Caco-2 (cell line): ENCODE measurements at regions not wholly inside any gene's neighbourhood (a gene's known extent, or its start where the extent isn't known, plus 50 kb on each side); places are given as distances from the start of the nearest gene placed in this dataset.

Experiments
- BruUV-seq: library from RNA; stranded (reverse); fragments of 400-500 nt; replicated peaks from 2 replicates; lab custom pipeline; 2021; lab: Mats Ljungman, UMichigan
- CTCF ChIA-PET: fragments of 300-600 bp; sonication (Branson Sonifier 250); formaldehyde crosslinking; loops from one replicate; lab custom pipeline; 2022; ENCODE audit warnings: antibody characterized with exemption; lab: Charles Lee
- POLR2A ChIA-PET: fragments of 300-600 bp; sonication (Branson Sonifier 250); formaldehyde crosslinking; loops from one replicate; lab custom pipeline; 2022; ENCODE audit warnings: antibody characterized with exemption; lab: Charles Lee
- DNase-seq, 2 experiments: peaks; one replicate each; pipeline versions ENCODE4 v3.0.0 to v3.0.0-alpha.2; 2020 to 2022
- H3K27me3 ChIP-seq: replicated peaks from 2 replicates; pipeline ENCODE4 v1.6.0; 2011; ENCODE audit warnings: low read length; ENCODE audit not compliant: control insufficient read depth, insufficient read depth
- H3K36me3 ChIP-seq: 2 replicates; pipeline ENCODE4 v1.5.1; 2011; ENCODE audit warnings: low read length; ENCODE audit not compliant: control insufficient read depth, insufficient read depth
- H3K4me1 ChIP-seq: fragments of 250-450 bp; sonication (Bioruptor Pico); 2 replicates; pipeline ENCODE4 v1.5.1; 2020; ENCODE audit warnings: mild to moderate bottlenecking
- H3K4me3 ChIP-seq: 2 replicates; pipeline ENCODE4 v1.5.1; 2011; ENCODE audit warnings: low read depth, mild to moderate bottlenecking, control low read depth, low read length
- H3K9me3 ChIP-seq: fragments of 250-450 bp; sonication (Bioruptor Pico); 2 replicates; pipeline ENCODE4 v1.5.1; 2020; ENCODE audit warnings: mild to moderate bottlenecking, moderate library complexity
- H3K27ac Mint-ChIP-seq: one replicate; pipeline ENCODE4 v1.8.0; 2022; ENCODE audit warnings: mixed read lengths; ENCODE audit not compliant: unreplicated experiment
- H3K27me3 Mint-ChIP-seq: one replicate; pipeline ENCODE4 v1.8.0; 2022; ENCODE audit warnings: mixed read lengths; ENCODE audit not compliant: insufficient read depth, unreplicated experiment
- H3K36me3 Mint-ChIP-seq: one replicate; pipeline ENCODE4 v1.8.0; 2022; ENCODE audit warnings: mild to moderate bottlenecking, mixed read lengths; ENCODE audit not compliant: insufficient read depth, unreplicated experiment
- H3K4me1 Mint-ChIP-seq: one replicate; pipeline ENCODE4 v1.8.0; 2022; ENCODE audit warnings: low read depth, mixed read lengths; ENCODE audit not compliant: unreplicated experiment
- H3K4me3 Mint-ChIP-seq: one replicate; pipeline ENCODE4 v1.8.0; 2022; ENCODE audit warnings: mild to moderate bottlenecking, moderate library complexity, mixed read lengths; ENCODE audit not compliant: unreplicated experiment
- H3K9me3 Mint-ChIP-seq: one replicate; pipeline ENCODE4 v1.8.0; 2022; ENCODE audit warnings: mixed read lengths; ENCODE audit not compliant: unreplicated experiment
- intact Hi-C: fragments of 100-400 bp; cut with micrococcal nuclease; formaldehyde crosslinking; loops from one replicate; pipeline ENCODE4 v1.10.0; 2022; ENCODE audit not compliant: unreplicated experiment
- TF ChIP-seq, protein P1 (sequence below), 2 experiments: fragments of 200-600 bp in 1 of 2; IDR thresholded peaks; 1 replicate in 1 of 2; 2 replicates in 1 of 2; pipeline versions ENCODE4 v1.5.1 to v1.8.0; 2011 to 2022; ENCODE audit warnings: antibody characterized with exemption in 1 of 2, control low read depth in 1 of 2, inconsistent platforms in 1 of 2, low read depth in 1 of 2, low read length in 1 of 2, mild to moderate bottlenecking in 1 of 2, moderate library complexity in 1 of 2; ENCODE audit not compliant: insufficient read depth in 1 of 2, severe bottlenecking in 1 of 2, unreplicated experiment in 1 of 2

DNA sequence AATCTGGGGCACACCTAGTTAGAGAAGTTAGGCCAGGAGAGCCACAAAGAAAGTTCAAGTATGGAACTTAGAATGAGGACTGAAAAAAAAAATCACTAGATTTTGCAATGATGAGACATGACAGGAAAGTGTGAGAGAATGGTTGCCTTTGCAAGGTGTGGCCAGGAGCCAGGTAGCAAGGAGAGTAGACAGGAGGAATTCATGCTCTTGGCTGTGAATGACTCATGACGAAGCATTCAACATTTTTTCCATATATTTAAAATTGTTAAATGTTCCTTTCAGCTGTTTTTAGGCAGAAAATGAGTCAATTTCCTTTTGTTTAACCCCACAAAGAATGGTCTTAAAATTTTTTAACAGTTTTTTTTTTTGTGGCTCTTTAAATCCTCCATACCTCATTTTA lies 636.9 kb downstream of the PLCL1 start:
- TF ChIP-seq, protein P1, sequence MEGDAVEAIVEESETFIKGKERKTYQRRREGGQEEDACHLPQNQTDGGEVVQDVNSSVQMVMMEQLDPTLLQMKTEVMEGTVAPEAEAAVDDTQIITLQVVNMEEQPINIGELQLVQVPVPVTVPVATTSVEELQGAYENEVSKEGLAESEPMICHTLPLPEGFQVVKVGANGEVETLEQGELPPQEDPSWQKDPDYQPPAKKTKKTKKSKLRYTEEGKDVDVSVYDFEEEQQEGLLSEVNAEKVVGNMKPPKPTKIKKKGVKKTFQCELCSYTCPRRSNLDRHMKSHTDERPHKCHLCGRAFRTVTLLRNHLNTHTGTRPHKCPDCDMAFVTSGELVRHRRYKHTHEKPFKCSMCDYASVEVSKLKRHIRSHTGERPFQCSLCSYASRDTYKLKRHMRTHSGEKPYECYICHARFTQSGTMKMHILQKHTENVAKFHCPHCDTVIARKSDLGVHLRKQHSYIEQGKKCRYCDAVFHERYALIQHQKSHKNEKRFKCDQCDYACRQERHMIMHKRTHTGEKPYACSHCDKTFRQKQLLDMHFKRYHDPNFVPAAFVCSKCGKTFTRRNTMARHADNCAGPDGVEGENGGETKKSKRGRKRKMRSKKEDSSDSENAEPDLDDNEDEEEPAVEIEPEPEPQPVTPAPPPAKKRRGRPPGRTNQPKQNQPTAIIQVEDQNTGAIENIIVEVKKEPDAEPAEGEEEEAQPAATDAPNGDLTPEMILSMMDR (IDR thresholded peaks at IDR 0.05; ENCODE audit: insufficient read depth in 1 of 2, low read depth in 1 of 2, low read length in 1 of 2, severe bottlenecking in 1 of 2, unreplicated experiment in 1 of 2): no peak
- CTCF ChIA-PET: no interaction called here
- Mint-ChIP-seq H3K36me3 (no peaks in the 10 kb centered on the region), H3K27me3 (no peaks in the 10 kb centered on the region), H3K9me3 (no peaks in the 10 kb centered on the region), H3K4me1 (no peaks in the 10 kb centered on the region), H3K4me3 (no peak overlapping the region), H3K27ac (no peak overlapping the region)
- Histone ChIP-seq H3K27me3 (no peaks in the 10 kb centered on the region), H3K9me3 (no peaks in the 10 kb centered on the region), H3K36me3 (no peaks in the 10 kb centered on the region), H3K4me3 (no peak overlapping the region), H3K4me1 (no peaks in the 10 kb centered on the region)
- DNase-seq: no peak
- no TSS peak for BruUV-seq
- POLR2A ChIA-PET: no interaction called here
- intact Hi-C loops: no loop called here

DNA sequence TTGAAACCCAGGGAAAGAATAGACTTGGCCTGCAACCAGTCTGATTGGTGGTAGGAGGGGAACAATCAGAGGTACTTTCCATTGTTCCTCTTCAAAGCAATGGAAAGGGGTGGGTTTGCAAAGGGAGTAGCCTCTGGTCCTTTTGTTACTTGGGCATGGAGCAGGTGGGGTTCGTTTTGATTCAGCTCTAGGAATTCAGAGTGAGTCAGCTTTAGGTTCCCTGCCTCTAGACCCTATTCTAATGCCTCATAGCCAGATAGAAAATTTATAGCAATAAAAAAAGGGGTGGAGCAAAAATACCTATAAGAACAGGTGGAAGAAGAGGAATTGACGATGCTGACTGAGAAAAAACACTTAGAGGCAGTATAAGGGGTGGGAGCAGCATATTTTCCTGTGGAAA lies 636.4 kb downstream of the PLCL1 start:
- DNase-seq: no peak
- no peaks in the 10 kb centered on the region for H3K27me3 Mint-ChIP-seq
- no peak overlapping the region for H3K4me3 ChIP-seq
- no peaks in the 10 kb centered on the region for H3K9me3 ChIP-seq
- TF ChIP-seq, protein P1 (IDR thresholded peaks at IDR 0.05; ENCODE audit: insufficient read depth in 1 of 2, low read depth in 1 of 2, low read length in 1 of 2, severe bottlenecking in 1 of 2, unreplicated experiment in 1 of 2): no peak
- H3K36me3 Mint-ChIP-seq: no peaks in the 10 kb centered on the region
- no peaks in the 10 kb centered on the region for H3K27me3 ChIP-seq
- no peaks in the 10 kb centered on the region for H3K4me1 Mint-ChIP-seq
- no peaks in the 10 kb centered on the region for H3K36me3 ChIP-seq
- CTCF ChIA-PET: no interaction called here
- no peaks in the 10 kb centered on the region for H3K4me1 ChIP-seq
- no peak overlapping the region for H3K4me3 Mint-ChIP-seq
- BruUV-seq: no TSS peak
- POLR2A ChIA-PET: no interaction called here
- no peaks in the 10 kb centered on the region for H3K9me3 Mint-ChIP-seq
- H3K27ac Mint-ChIP-seq: no peak overlapping the region
- intact Hi-C loops: no loop called here

DNA sequence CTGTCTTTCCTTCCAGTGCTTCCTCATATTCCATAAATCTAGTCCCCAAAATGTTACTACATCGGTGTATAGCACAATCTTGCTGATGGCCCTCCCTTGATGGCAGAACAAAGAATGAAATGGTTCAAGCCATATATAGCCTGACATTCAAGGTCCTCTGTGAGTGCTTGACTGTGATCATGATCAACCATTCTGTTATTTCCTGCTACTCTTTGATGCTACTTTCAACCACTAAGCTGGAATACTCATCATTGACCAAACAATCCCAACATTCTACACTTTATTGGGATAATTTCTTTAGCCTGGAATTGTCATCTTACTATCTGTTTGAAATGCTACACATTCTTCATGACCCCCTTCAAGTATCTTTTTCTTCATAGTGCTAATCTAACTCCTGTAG lies 633.9 kb downstream of the PLCL1 start:
- no peak for DNase-seq
- H3K4me3 ChIP-seq: no peak overlapping the region
- TF ChIP-seq, protein P1 (IDR thresholded peaks at IDR 0.05; ENCODE audit: insufficient read depth in 1 of 2, low read depth in 1 of 2, low read length in 1 of 2, severe bottlenecking in 1 of 2, unreplicated experiment in 1 of 2): no peak
- Mint-ChIP-seq H3K4me3 (no peak overlapping the region), H3K9me3 (no peaks in the 10 kb centered on the region), H3K27ac (no peak overlapping the region), H3K4me1 (no peaks in the 10 kb centered on the region), H3K27me3 (no peaks in the 10 kb centered on the region), H3K36me3 (no peaks in the 10 kb centered on the region)
- CTCF ChIA-PET: no interaction called here
- H3K27me3 ChIP-seq: no peaks in the 10 kb centered on the region
- POLR2A ChIA-PET: no interaction called here
- H3K9me3 ChIP-seq: no peaks in the 10 kb centered on the region
- no peaks in the 10 kb centered on the region for H3K4me1 ChIP-seq
- intact Hi-C loops: no loop called here
- H3K36me3 ChIP-seq: no peaks in the 10 kb centered on the region
- BruUV-seq: no TSS peak
